ENCODE measurements at regions not wholly inside any gene's neighbourhood (a gene's known extent, or its start where the extent isn't known, plus 50 kb on each side); places are given as distances from the start of the nearest gene placed in this dataset.

- H2BK5ac ChIP-seq (ENCODE audit: low read length), result no peak overlapping the region
- peaks cover 0 to 5% of the 10 kb centered on the region in 2 donors for H3K4me1 ChIP-seq (ENCODE audit: control insufficient read depth in 2 of 2, insufficient read depth in 1 of 2, low read depth in 1 of 2, low read length in 2 of 2)
- no peak overlapping the region for H2AK5ac ChIP-seq (ENCODE audit: low read depth, low read length)
- no peaks in the 10 kb centered on the region for H3K27me3 ChIP-seq (ENCODE audit: control insufficient read depth in 3 of 3, insufficient read depth in 3 of 3, low read depth in 1 of 3, low read length in 3 of 3)
- no peaks in the 10 kb centered on the region for H3K36me3 ChIP-seq (replicated peaks in 1 of 2; ENCODE audit: control insufficient read depth in 2 of 2, insufficient read depth in 2 of 2, low read length in 2 of 2)
- DNase-seq (ENCODE audit: low spot score), result no peak
- H3K9ac ChIP-seq (ENCODE audit: low read depth, low read length, poor library complexity), result no peak overlapping the region
- no peak overlapping the region for H2BK12ac ChIP-seq (ENCODE audit: low read length)
- no peak overlapping the region for H3K4me2 ChIP-seq (ENCODE audit: insufficient read depth, low read length, poor library complexity, severe bottlenecking)
- no peak overlapping the region for H4K8ac ChIP-seq (ENCODE audit: low read depth, low read length)
- no peak overlapping the region for H3K27ac ChIP-seq (replicated peaks; ENCODE audit: low read length)
- H3K14ac ChIP-seq (ENCODE audit: low read length), result no peak overlapping the region
- no CpG with 5 or more reads among the region's 9 CpGs for WGBS, 2 donors (ENCODE audit: extremely low coverage in 2 of 2, insufficient read length in 2 of 2, insufficient replicate concordance in 1 of 2)
- no peak overlapping the region for H3K18ac ChIP-seq (ENCODE audit: low read length)
- no peaks in the 10 kb centered on the region for H3K9me3 ChIP-seq (replicated peaks in 1 of 2; ENCODE audit: control insufficient read depth in 2 of 2, insufficient read depth in 1 of 2, low read depth in 1 of 2, low read length in 2 of 2)
- H2BK120ac ChIP-seq (ENCODE audit: low read depth, low read length), result no peak overlapping the region
- H3K4me3 ChIP-seq (ENCODE audit: low read length in 2 of 2), result no peak overlapping the region
- no peaks in the 10 kb centered on the region for H3K79me1 ChIP-seq (ENCODE audit: low read depth, low read length)
- H3K23ac ChIP-seq (ENCODE audit: low read depth, low read length, poor library complexity), result no peak overlapping the region
- H2BK15ac ChIP-seq (ENCODE audit: low read length), result no peak overlapping the region
- no peak overlapping the region for H2AFZ ChIP-seq (ENCODE audit: low read length)
- no peak overlapping the region for H3K4ac ChIP-seq (ENCODE audit: low read length)
- H4K91ac ChIP-seq (ENCODE audit: low read depth, low read length, poor library complexity), result no peak overlapping the region
Observed at GRCh38 chr2:7405861-7406715, 488.9 kb downstream of the RNF144A start.

GRCh38 chr2:7407001-7407400 is 489.8 kb downstream of the RNF144A start:
- H3K4me3 ChIP-seq (ENCODE audit: low read length in 2 of 2), result no peak overlapping the region
- H3K4me1 ChIP-seq (ENCODE audit: control insufficient read depth in 2 of 2, insufficient read depth in 1 of 2, low read depth in 1 of 2, low read length in 2 of 2), result peaks cover 0 to 5% of the 10 kb centered on the region in 2 donors
- no peak for DNase-seq (ENCODE audit: low spot score)
- H4K8ac ChIP-seq (ENCODE audit: low read depth, low read length), result no peak overlapping the region
- H2BK120ac ChIP-seq (ENCODE audit: low read depth, low read length), result no peak overlapping the region
- H3K27ac ChIP-seq (replicated peaks; ENCODE audit: low read length), result no peak overlapping the region
- no peak overlapping the region for H3K4me2 ChIP-seq (ENCODE audit: insufficient read depth, low read length, poor library complexity, severe bottlenecking)
- no peak overlapping the region for H3K23ac ChIP-seq (ENCODE audit: low read depth, low read length, poor library complexity)
- H3K27me3 ChIP-seq (ENCODE audit: control insufficient read depth in 3 of 3, insufficient read depth in 3 of 3, low read depth in 1 of 3, low read length in 3 of 3), result no peaks in the 10 kb centered on the region
- no peak overlapping the region for H4K91ac ChIP-seq (ENCODE audit: low read depth, low read length, poor library complexity)
- H3K18ac ChIP-seq (ENCODE audit: low read length), result no peak overlapping the region
- no peak overlapping the region for H3K4ac ChIP-seq (ENCODE audit: low read length)
- no peak overlapping the region for H2BK5ac ChIP-seq (ENCODE audit: low read length)
- no peak overlapping the region for H2BK12ac ChIP-seq (ENCODE audit: low read length)
- no peak overlapping the region for H3K14ac ChIP-seq (ENCODE audit: low read length)
- no peak overlapping the region for H2BK15ac ChIP-seq (ENCODE audit: low read length)
- no peaks in the 10 kb centered on the region for H3K79me1 ChIP-seq (ENCODE audit: low read depth, low read length)
- H2AFZ ChIP-seq (ENCODE audit: low read length), result no peak overlapping the region
- no CpG with 5 or more reads among the region's 7 CpGs for WGBS, 2 donors (ENCODE audit: extremely low coverage in 2 of 2, insufficient read length in 2 of 2, insufficient replicate concordance in 1 of 2)
- no peaks in the 10 kb centered on the region for H3K9me3 ChIP-seq (replicated peaks in 1 of 2; ENCODE audit: control insufficient read depth in 2 of 2, insufficient read depth in 1 of 2, low read depth in 1 of 2, low read length in 2 of 2)
- no peak overlapping the region for H2AK5ac ChIP-seq (ENCODE audit: low read depth, low read length)
- H3K36me3 ChIP-seq (replicated peaks in 1 of 2; ENCODE audit: control insufficient read depth in 2 of 2, insufficient read depth in 2 of 2, low read length in 2 of 2), result no peaks in the 10 kb centered on the region
- no peak overlapping the region for H3K9ac ChIP-seq (ENCODE audit: low read depth, low read length, poor library complexity)

- H3K27me3 ChIP-seq (ENCODE audit: control insufficient read depth in 3 of 3, insufficient read depth in 3 of 3, low read depth in 1 of 3, low read length in 3 of 3), result no peaks in the 10 kb centered on the region
- H3K4me2 ChIP-seq (ENCODE audit: insufficient read depth, low read length, poor library complexity, severe bottlenecking), result no peak overlapping the region
- no peaks in the 10 kb centered on the region for H3K9me3 ChIP-seq (replicated peaks in 1 of 2; ENCODE audit: control insufficient read depth in 2 of 2, insufficient read depth in 1 of 2, low read depth in 1 of 2, low read length in 2 of 2)
- H3K36me3 ChIP-seq (replicated peaks in 1 of 2; ENCODE audit: control insufficient read depth in 2 of 2, insufficient read depth in 2 of 2, low read length in 2 of 2), result no peaks in the 10 kb centered on the region
- DNase-seq (ENCODE audit: low spot score), result no peak
- no peak overlapping the region for H3K27ac ChIP-seq (replicated peaks; ENCODE audit: low read length)
- no peak overlapping the region for H2BK15ac ChIP-seq (ENCODE audit: low read length)
- H3K9ac ChIP-seq (ENCODE audit: low read depth, low read length, poor library complexity), result no peak overlapping the region
- H2BK5ac ChIP-seq (ENCODE audit: low read length), result no peak overlapping the region
- H4K91ac ChIP-seq (ENCODE audit: low read depth, low read length, poor library complexity), result no peak overlapping the region
- H3K79me1 ChIP-seq (ENCODE audit: low read depth, low read length), result no peaks in the 10 kb centered on the region
- no peak overlapping the region for H3K4me3 ChIP-seq (ENCODE audit: low read length in 2 of 2)
- H2AK5ac ChIP-seq (ENCODE audit: low read depth, low read length), result no peak overlapping the region
- peaks cover 0 to 5% of the 10 kb centered on the region in 2 donors for H3K4me1 ChIP-seq (ENCODE audit: control insufficient read depth in 2 of 2, insufficient read depth in 1 of 2, low read depth in 1 of 2, low read length in 2 of 2)
- no peak overlapping the region for H3K4ac ChIP-seq (ENCODE audit: low read length)
- no CpG with 5 or more reads among the region's 6 CpGs for WGBS, 2 donors (ENCODE audit: extremely low coverage in 2 of 2, insufficient read length in 2 of 2, insufficient replicate concordance in 1 of 2)
- no peak overlapping the region for H2BK120ac ChIP-seq (ENCODE audit: low read depth, low read length)
- H4K8ac ChIP-seq (ENCODE audit: low read depth, low read length), result no peak overlapping the region
- no peak overlapping the region for H3K14ac ChIP-seq (ENCODE audit: low read length)
- no peak overlapping the region for H2AFZ ChIP-seq (ENCODE audit: low read length)
- no peak overlapping the region for H3K18ac ChIP-seq (ENCODE audit: low read length)
- no peak overlapping the region for H3K23ac ChIP-seq (ENCODE audit: low read depth, low read length, poor library complexity)
- H2BK12ac ChIP-seq (ENCODE audit: low read length), result no peak overlapping the region
Observed at GRCh38 chr2:7407906-7408680, 490.9 kb downstream of the RNF144A start.

GRCh38 chr2:7411691-7412090 is 494.5 kb downstream of the RNF144A start:
- Histone ChIP-seq H3K23ac (ENCODE audit: low read depth, low read length, poor library complexity) (no peak overlapping the region), H3K18ac (ENCODE audit: low read length) (no peak overlapping the region), H3K9me3 (replicated peaks in 1 of 2; ENCODE audit: control insufficient read depth in 2 of 2, insufficient read depth in 1 of 2, low read depth in 1 of 2, low read length in 2 of 2) (no peaks in the 10 kb centered on the region), H2BK12ac (ENCODE audit: low read length) (no peak overlapping the region), H2BK15ac (ENCODE audit: low read length) (no peak overlapping the region), H3K36me3 (replicated peaks in 1 of 2; ENCODE audit: control insufficient read depth in 2 of 2, insufficient read depth in 2 of 2, low read length in 2 of 2) (no peaks in the 10 kb centered on the region), H4K8ac (ENCODE audit: low read depth, low read length) (no peak overlapping the region), H3K9ac (ENCODE audit: low read depth, low read length, poor library complexity) (no peak overlapping the region), H2BK5ac (ENCODE audit: low read length) (no peak overlapping the region), H4K91ac (ENCODE audit: low read depth, low read length, poor library complexity) (no peak overlapping the region), H3K4me2 (ENCODE audit: insufficient read depth, low read length, poor library complexity, severe bottlenecking) (no peak overlapping the region), H3K4me3 (ENCODE audit: low read length in 2 of 2) (no peak overlapping the region), H3K4ac (ENCODE audit: low read length) (no peak overlapping the region), H3K4me1 (ENCODE audit: control insufficient read depth in 2 of 2, insufficient read depth in 1 of 2, low read depth in 1 of 2, low read length in 2 of 2) (no peaks in the 10 kb centered on the region), H2BK120ac (ENCODE audit: low read depth, low read length) (no peak overlapping the region), H2AK5ac (ENCODE audit: low read depth, low read length) (no peak overlapping the region), H3K27me3 (ENCODE audit: control insufficient read depth in 3 of 3, insufficient read depth in 3 of 3, low read depth in 1 of 3, low read length in 3 of 3) (no peaks in the 10 kb centered on the region), H2AFZ (ENCODE audit: low read length) (no peak overlapping the region), H3K14ac (ENCODE audit: low read length) (no peak overlapping the region), H3K27ac (replicated peaks; ENCODE audit: low read length) (no peak overlapping the region), H3K79me1 (ENCODE audit: low read depth, low read length) (no peaks in the 10 kb centered on the region)
- DNase-seq (ENCODE audit: low spot score), result no peak

Data from neuronal stem cell (in vitro differentiated cells).